AG08396 (cell line): ENCODE measurements at regions not wholly inside any gene's neighbourhood (a gene's known extent, or its start where the extent isn't known, plus 50 kb on each side); places are given as distances from the start of the nearest gene placed in this dataset.

Experiments
- DNase-seq: peaks from one replicate; pipeline ENCODE4 v3.0.0; 2012; ENCODE audit warnings: low spot score, mixed read lengths

DNA sequence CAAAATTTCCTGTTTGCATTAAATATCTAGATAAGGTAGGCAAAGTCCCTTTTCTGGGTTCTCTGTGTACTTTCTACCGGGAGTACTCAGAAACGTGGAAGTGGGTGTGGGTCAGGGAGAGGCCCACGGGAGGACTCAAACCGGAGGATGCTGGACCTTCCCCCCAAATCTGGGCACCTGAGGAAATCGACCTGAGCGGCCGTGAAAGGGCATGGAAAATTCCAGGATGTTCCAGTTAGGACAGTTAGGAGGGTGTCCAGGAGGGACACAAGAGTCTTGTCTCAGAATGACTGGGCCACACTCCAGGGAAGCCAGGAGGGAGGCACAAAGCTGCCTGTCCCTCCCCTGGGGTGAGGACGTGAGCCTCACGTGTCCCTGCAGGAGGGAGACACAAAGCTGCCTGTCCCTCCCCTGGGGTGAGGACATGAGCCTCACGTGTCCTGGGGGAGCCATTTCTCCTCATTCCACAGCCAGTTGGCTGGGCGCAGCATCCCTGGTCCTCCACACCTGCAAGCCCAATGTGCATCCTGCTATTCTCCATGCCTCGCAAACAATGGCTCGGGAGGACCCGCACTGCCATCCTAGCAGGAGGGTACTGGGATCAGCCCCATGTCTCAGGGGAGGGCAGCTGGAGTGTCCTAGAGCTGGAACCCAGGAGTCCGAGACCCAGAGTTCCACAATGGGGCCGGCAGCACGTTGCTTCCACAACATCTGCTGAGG is 190.5 kb upstream of the PPP2R2D start:
- DNase-seq: no peak

DNA sequence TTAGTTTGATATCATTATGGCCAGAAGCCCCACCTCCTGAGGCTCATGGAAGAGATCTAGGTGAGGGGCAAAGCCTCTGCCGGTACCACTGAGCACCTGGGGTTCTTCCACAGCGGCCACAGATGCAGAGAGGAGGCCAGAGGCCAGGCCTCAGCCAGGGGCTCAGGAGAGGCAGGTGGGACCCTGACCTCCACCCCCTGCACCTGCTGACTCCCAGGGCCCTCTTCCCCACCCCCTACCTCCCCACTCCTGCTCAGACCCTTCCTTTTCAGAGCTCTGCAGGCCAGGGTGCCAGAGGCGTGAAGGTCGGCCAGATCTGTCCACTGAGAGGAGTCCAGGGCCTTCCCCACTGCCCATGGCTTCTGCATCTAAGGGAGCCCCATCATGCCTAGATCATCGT is 178.7 kb upstream of the PPP2R2D start:
- DNase-seq: no peak

DNA sequence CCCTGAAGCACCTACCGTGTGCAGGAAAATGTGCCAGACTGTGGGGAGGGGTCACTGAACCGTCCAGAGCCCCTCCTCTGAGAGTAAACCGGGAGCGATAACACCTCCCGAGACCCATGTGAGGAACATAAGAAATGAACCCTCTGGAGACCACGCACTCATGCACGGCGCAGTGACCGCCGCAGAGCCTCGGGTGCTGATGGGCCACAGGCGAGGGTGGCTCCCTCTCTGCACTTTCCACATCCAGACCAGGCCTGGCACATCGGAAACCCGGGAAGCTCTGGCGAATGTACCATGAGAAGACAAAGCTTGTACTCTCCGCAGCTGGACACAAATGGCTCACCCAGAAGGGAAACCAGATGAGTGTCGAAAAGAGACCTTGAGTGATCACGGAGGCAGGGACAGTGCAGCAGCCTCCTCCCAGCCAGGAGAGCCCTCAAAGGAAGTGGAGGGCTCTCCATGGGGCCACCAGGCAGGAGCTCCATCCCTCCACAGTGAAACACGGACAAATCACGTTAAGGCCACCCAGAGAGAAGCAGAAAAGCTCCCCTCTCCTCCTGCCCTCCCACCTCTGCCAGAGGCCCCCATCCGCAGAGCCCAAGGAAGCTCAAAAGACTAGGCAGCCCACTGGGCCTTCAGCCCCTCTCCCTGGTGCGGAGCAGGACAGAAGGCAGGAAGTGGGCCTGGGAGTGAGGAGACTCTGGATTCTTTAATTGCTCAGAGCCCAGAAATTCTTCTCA is 178.1 kb upstream of the PPP2R2D start:
- no peak for DNase-seq

GRCh38 chr10:131723297-131724168 is 177.3 kb upstream of the PPP2R2D start:
- no peak for DNase-seq

GRCh38 chr10:131724169-131724545 is 176.7 kb upstream of the PPP2R2D start:
- no peak for DNase-seq

DNA sequence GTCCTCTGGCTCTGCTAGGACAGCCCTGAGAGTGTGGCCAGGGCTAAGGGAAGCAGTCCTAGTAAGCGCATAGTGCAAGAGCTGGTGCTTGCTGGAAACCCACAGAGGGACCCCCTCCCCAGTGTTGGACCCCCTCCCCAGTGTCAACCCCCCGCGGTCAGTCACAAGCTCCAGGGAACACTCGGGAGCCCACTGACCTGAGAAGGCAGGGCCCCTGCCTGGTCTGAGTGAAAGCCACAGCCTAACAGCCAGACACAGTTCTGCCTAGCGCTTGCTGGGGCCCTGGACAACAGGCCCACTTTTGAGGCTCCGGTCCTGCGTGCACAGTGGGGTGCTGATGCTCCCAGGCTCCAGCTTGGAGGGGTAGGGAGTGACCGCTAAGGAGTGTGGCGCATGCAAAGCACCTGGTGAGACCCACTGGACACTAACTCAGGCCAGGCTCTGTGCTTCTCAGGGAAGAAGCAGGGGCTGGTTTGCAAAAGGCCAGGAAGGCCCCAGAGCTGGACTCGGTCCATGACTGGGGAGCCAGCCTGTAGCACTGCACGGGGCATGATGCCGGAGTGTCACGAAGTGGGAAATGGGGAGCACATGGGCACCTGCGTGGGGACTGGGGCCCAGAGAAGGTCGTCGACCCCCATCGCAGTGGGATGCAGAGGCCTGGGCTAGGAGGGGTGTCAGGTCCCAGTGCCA is 175.8 kb upstream of the PPP2R2D start:
- no peak for DNase-seq

DNA sequence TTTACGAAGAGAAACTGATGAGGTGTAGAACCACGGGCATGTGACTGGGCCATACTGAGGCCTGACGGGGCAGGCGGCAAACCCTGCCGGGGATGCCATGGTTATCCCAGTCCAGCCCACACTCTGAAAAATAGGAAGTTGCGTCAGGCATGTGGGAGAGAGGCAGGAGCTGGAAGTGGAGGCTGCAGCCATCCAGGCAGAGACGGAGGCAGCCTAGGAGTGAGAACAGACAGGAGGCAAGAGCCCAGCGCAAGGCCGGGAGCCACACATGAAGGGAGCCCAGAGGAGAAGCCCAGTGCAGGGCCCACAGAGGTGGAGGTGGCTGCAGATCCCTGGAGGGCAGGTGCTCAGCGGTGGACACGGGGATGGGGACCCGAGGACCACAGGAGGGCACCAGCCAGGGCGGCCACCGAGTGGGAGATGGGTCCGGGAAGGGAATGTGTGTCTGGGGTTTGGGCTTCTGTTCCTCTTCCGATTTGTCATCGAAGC is 175.2 kb upstream of the PPP2R2D start:
- DNase-seq: no peak

DNA sequence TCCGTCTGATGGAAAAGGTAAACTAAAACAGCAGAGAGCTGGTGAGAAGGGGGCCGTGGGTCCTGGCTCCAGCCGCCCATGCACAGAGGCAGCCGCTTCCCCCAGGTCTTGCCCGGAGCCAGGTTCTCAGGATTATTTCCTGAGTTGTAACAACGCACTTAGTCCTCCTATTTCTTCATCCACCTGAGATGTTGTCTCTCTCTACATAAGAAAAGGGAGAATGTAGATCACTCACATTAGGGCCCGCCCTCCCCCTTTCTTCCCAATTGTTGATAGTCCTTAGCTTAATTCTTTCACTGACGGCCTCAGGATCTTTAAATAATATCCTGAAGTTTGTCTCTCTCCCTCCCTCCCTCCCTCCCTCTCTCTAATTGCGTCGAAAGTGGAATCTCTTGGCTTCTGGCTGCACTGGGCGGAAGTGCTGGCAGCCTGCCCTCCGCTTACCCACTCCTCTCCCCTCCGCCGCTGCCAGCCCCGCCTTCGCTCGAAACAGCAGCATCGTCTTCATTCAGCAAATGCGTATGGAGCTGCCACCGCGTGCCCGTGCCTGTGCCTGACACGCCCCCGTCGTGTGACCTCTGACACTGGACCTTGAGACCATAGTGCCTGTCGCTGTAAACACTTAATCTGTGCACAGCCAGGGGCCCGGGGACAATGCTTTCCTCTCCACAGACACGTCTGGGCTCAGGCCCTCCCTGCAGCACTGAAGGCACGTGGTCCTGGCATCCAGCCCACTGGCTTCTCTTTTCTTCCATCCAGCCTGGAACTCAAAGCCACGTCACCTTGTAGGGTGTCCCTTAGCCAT is 174.5 kb upstream of the PPP2R2D start:
- no peak for DNase-seq

- DNase-seq: no peak
Measured at GRCh38 chr10:131726967-131727366, 173.8 kb upstream of the PPP2R2D start.

- DNase-seq: no peak
Measured at GRCh38 chr10:131727560-131727959, 173.2 kb upstream of the PPP2R2D start.

DNA sequence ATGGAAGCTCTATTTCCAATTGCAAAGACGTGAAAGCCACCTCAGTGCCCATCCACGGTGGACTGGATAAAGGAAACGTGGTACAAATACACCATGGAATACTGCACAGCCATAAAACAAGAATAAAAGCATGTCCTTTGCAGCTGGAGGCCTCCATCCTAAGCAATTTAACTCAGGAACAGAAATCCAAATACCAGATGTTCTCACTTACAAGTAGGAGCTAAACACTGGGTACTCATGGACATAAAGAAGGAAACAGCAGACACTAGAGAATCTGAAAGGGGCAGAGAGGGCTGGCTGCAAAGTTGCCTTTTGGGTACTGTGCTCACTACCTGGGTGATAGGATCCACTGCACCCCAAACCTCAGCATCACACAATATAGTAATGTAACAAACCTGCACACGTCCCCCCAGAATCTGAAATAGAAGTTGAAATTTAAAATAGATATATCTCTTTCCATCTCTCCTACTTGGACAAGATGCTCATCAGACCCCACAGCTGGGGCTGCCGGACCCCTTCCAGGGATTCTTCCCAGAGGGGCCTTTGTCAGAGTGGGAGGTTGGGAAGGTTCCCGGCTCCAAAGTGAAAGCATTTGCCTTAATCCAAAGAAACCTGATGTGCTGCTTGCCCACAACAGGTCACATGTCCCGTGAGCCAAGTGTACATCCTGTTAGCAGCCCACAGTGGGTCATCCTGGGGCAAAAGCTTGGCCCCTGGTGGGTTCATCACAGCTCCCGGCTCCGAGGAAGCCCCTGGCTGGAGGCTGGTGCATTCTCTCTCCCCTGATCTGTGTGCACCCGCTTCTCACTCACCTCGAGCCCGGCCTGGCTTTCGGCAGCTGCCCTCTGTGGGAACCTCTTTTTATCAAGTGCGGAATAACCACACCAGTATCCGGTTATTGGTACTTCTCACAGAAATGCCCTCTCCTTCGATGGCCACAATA is 172.3 kb upstream of the PPP2R2D start:
- DNase-seq: no peak

DNA sequence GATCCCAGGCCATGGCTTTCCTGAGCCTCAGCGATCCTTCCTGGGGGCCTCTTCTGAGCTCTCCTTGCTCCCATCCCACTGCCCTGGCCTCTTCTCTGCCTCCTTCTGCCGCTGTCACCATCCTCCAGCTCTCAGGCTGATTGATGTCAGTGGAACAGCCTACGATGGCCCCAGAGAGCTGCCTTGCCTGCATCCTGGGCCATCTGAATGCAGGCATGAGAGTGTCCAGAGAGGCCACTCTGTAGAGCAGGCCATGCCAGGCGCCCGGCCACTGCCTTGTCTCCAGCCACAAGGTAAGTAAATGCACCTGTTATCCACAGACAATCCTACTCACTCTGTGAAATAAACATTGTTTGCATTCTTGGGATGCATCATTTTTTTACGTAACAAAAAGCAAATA is 171.4 kb upstream of the PPP2R2D start:
- no peak for DNase-seq

DNA sequence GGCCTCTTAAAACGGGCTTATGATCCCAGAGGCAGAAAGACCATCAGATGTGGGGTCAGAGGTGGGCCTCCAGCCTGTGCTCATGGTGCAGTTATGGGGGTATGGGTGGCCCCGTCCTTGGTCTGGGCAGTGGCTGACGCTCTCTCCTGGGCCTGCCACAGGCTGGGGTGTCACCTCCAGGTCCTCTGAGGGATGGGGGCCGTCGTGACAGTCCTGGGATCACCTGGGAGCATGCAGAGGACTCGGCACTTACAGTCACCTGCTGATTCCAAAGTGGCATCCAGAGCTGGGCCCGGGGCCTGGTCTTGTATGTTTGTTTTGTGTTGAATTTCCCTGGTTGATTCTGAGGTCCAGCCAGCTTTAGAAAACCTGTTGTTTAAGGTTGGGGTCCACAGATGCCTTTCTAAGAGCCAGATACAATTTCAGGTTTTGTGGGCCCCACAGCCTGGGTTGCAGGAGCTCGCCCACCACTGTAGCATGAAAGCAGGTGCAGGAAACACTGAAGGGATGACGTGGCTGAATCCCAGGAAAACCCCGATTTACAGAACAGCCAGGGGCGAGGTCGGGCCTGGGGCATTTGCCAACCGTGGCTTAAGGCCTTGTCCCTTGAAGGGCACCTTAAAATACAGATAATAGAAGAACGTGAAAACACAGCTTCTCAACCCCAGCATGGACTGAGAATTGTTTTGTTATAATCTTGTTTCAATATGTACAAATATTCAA is 170.7 kb upstream of the PPP2R2D start:
- DNase-seq: no peak

DNA sequence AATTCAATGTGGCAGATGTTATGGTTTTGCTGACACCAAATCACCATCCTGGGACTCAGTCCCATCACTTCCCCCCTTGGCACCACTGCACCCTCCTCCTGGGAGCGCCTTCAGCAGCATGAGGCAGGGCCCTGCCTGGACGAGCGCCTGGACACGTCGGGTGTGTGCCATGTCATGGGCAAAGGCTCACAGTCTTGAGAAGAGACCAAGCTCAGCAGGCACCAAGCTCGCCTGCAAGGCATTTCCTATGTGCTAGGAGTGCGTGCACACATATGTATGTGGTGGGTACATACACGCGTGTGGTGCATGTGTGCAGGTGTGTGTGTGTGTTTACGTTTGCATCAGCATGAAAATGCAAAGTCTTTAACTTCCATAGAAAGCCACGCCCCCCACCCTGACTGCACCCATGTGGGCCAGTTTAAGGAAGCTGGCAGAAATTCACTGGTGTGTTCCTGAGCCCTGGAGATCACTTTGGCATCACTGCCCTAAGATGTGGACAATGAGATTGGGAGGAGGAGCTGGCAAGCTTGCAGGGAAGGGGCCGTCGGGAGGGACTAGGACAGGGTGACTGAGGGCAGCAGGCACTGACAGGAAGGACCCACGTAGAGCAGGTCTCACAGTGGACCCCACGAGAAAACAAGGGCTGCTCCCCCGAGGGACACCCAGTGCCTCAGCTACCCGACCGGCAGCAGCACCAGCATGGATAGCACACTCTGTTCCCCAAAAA is 169.9 kb upstream of the PPP2R2D start:
- DNase-seq: no peak

DNA sequence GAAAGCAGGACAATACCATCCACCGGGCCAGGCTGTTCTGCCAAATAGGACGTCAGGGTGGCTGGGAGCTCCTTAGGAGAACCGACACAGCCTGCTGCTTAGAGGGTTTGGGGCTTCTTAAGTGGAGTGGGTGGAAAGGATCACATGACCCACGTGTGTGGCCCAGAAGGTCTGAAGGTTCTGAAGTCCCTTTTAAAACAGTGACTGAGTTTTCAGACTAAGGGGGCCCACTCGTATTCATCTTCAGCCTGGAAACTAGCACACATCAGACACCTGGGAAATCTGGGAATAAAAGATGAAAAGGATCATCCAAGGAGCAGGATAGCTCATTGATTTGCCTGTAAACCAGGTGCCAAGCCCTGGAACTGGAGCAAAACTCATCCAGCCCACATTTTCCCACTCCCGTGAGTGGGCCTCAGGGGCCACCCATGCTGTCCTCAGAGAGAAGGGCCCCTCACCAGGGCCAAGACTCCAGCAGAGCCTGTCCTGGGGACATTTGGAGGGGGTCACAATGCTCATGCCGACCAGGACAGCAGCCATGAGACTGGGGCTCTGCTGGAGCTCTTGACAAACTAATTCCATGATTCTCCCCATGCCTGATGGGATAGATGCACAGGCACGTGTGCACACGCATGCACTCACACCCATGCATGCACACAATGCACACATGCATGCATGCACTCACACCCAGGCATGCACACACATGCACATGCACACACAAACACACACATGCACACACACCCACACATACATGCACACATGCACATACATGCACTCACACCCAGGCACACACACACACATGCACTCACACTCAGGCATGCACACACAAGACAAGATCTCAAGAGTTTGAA is 168.8 kb upstream of the PPP2R2D start:
- DNase-seq: no peak

- DNase-seq: no peak
Measured at GRCh38 chr10:131732631-131733127, 168.1 kb upstream of the PPP2R2D start.

GRCh38 chr10:131733596-131733995 is 167.2 kb upstream of the PPP2R2D start:
- DNase-seq: no peak

DNA sequence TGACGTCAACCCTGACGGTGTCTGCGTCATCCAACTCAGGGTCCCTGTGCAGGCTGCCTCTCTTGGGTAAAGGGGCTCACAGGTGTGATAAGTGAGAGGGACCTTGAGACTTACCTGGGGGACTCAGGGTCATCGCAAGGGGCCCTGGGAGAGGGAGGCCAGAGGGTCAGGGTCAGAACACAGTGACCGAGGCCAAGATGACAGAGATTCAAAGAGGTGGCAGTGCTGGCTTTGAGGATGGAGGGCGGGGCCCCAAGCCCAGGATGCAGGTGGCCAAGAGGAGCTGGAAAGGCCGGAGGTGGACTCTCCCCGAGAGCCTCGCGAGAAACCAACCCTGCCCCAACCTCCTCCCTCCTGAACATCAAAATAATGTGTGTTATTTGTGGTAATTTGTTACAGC is 165.2 kb upstream of the PPP2R2D start:
- DNase-seq: no peak
